GM12878 (cell line): ENCODE measurements at regions not wholly inside any gene's neighbourhood (a gene's known extent, or its start where the extent isn't known, plus 50 kb on each side); places are given as distances from the start of the nearest gene placed in this dataset.

Source experiments
- CTCF ChIP-seq, 3 experiments: IDR thresholded peaks in 2 of 3; conservative IDR thresholded peaks in 1 of 3; 2 replicates each; pipeline ENCODE4 v1.5.1; 2011; ENCODE audit warnings: low read depth in 3 of 3, low read length in 3 of 3, mild to moderate bottlenecking in 3 of 3, control low read depth in 2 of 3, moderate library complexity in 2 of 3, inconsistent platforms in 1 of 3, mixed read lengths in 1 of 3; ENCODE audit not compliant: control insufficient read depth in 2 of 3, insufficient read depth in 1 of 3; ENCODE audit errors: extremely low read depth in 1 of 3
- POLR2AphosphoS5 ChIP-seq: IDR thresholded peaks from 2 replicates; pipeline ENCODE4 v1.6.1; 2011; ENCODE audit warnings: mild to moderate bottlenecking, low read length, inconsistent platforms
- TAF1 ChIP-seq: IDR thresholded peaks from 2 replicates; pipeline ENCODE4 v1.6.1; 2011; ENCODE audit warnings: mild to moderate bottlenecking, low read depth, low read length, borderline replicate concordance

GRCh38 chrX:120690344-120690743 is 60.5 kb upstream of the C1GALT1C1 start:
- TF ChIP-seq POLR2AphosphoS5: no peak
- TF ChIP-seq CTCF (IDR thresholded peaks at IDR 0.05 in 2 of 3, conservative IDR thresholded peaks at IDR 0.05 in 1 of 3; ENCODE audit: control insufficient read depth in 2 of 3, extremely low read depth in 1 of 3, insufficient read depth in 1 of 3, low read depth in 3 of 3, low read length in 3 of 3): no peak
- TF ChIP-seq TAF1: no peak
